Right lobe of liver (tissue), 6 donors: ENCODE measurements at regions not wholly inside any gene's neighbourhood (a gene's known extent, or its start where the extent isn't known, plus 50 kb on each side); places are given as distances from the start of the nearest gene placed in this dataset.

Source experiments
- ATAC-seq, 4 donors: fragments of 200-7000 bp; cut with Tn5 transposase; one replicate each; pipeline ENCODE4 v1.9.1; 2020; ENCODE audit warnings: mild to moderate bottlenecking in 4 of 4, moderate library complexity in 4 of 4
- DNase-seq, 3 donors: peaks; one replicate each; pipeline ENCODE4 v3.0.0-alpha.2; 2020
- H3K27ac ChIP-seq, 3 donors: fragments of 200-600 bp; one replicate each; pipeline ENCODE4 v1.8.0; 2022
- H3K27me3 ChIP-seq, 2 donors: fragments of 200-600 bp; one replicate each; pipeline ENCODE4 v1.8.0; 2022
- H3K36me3 ChIP-seq, 4 donors: fragments of 200-600 bp; sonication (generic) in 1 of 4; one replicate each; pipeline versions ENCODE4 v1.5.1 to v1.8.0; 2017 to 2022; ENCODE audit warnings: control low read depth in 1 of 4
- H3K4me1 ChIP-seq, 4 donors: fragments of 200-600 bp; sonication (generic) in 1 of 4; one replicate each; pipeline versions ENCODE4 v1.5.1 to v1.8.0; 2017 to 2022; ENCODE audit warnings: control low read depth in 1 of 4
- H3K4me3 ChIP-seq, 3 donors: fragments of 200-600 bp; one replicate each; pipeline ENCODE4 v1.8.0; 2022
- H3K9me3 ChIP-seq, 4 donors: fragments of 200-600 bp; sonication (generic) in 1 of 4; one replicate each; pipeline versions ENCODE4 v1.5.1 to v1.8.0; 2017 to 2022; ENCODE audit warnings: control low read depth in 1 of 4
- POLR2A ChIP-seq: fragments of 450-650 bp; IDR thresholded peaks from one replicate; pipeline ENCODE4 v1.6.1; 2017; ENCODE audit warnings: antibody characterized with exemption, mild to moderate bottlenecking
- WGBS: methylation state at CpG from one replicate; pipeline ENCODE4 v1.1.6; 2018; ENCODE audit warnings: low coverage, low lambda C conversion rate; ENCODE audit not compliant: insufficient coverage; ENCODE audit errors: missing lambda C conversion rate; 5-methylcytosine and 5-hydroxymethylcytosine counted together
- intact Hi-C, 2 donors: fragments of 100-400 bp; cut with DNase I; formaldehyde crosslinking; loops; one replicate each; pipeline versions ENCODE4 v1.11.2 to v1.14.1; 2022
- TF ChIP-seq, protein P1 (sequence below), 4 donors: fragments of 200-600 bp in 3 of 4; fragments of 450-650 bp in 1 of 4; IDR thresholded peaks; one replicate each; pipeline versions ENCODE4 v1.5.1 to v1.8.0; 2016 to 2022; ENCODE audit warnings: antibody characterized with exemption in 4 of 4, mild to moderate bottlenecking in 2 of 4
- donor health status: DM: no; HTN: yes; CAD: no.
- donor health status: DM: no; HTN: no; CAD: no.
- donor health status: DM: no; HTN: no; CAD: no.
- donor health status: DM: no; HTN: yes; CAD: no.
- donor health status: DM: no; HTN: yes; CAD: no.

DNA sequence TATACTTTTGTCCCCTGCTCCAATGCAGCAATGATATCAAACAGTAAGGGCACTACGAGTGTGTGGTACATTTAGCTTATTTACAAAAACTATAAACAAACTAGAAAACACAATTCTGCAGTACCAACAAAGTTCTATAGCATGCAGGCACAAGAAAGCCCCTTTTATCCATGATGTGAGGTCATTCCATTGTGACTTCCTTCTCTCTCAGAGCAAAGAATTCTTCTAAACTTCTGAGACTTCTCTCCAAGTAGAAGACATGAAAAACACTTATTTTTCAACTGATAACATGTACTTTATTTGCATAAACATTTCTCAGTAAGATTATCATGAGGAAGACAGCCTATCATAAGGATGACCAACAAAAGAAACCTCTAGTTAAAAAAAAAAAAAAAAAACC is 569.8 kb downstream of the TLE1 start:
- Histone ChIP-seq H3K27ac (no peak overlapping the region), H3K4me3 (no peak overlapping the region), H3K9me3 (no peaks in the 10 kb centered on the region), H3K4me1 (no peaks in the 10 kb centered on the region), H3K36me3 (no peaks in the 10 kb centered on the region), H3K27me3 (no peaks in the 10 kb centered on the region)
- no peak for DNase-seq
- TF ChIP-seq POLR2A = no peak
- TF ChIP-seq, protein P1, sequence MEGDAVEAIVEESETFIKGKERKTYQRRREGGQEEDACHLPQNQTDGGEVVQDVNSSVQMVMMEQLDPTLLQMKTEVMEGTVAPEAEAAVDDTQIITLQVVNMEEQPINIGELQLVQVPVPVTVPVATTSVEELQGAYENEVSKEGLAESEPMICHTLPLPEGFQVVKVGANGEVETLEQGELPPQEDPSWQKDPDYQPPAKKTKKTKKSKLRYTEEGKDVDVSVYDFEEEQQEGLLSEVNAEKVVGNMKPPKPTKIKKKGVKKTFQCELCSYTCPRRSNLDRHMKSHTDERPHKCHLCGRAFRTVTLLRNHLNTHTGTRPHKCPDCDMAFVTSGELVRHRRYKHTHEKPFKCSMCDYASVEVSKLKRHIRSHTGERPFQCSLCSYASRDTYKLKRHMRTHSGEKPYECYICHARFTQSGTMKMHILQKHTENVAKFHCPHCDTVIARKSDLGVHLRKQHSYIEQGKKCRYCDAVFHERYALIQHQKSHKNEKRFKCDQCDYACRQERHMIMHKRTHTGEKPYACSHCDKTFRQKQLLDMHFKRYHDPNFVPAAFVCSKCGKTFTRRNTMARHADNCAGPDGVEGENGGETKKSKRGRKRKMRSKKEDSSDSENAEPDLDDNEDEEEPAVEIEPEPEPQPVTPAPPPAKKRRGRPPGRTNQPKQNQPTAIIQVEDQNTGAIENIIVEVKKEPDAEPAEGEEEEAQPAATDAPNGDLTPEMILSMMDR (IDR thresholded peaks at IDR 0.05) = no peak
- no peak for ATAC-seq
- intact Hi-C loops = no loop called here
- WGBS = 32% methylated on average over 1 of the region's 1 CpG

DNA sequence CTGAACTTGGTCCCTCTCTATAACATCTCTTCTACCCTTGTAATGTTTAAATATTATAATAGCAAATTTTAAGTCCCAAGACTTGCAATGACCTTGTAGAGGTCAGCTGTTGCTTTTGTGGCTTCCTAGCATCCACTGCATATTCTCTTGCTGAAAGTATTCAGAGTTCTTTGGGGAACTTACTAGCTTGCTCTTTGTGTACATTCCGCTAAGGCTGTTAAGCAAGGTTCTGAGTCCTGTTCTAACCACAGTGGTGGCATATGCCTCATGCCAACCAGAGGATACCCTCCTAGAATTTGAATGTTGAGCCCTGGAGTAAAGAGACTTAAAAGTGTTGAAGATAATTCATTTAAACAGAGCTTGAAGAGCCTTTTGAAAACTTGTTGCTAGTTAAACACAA is 570.9 kb downstream of the TLE1 start:
- Histone ChIP-seq H3K27me3 (no peaks in the 10 kb centered on the region), H3K27ac (no peak overlapping the region), H3K36me3 (no peaks in the 10 kb centered on the region), H3K4me1 (no peaks in the 10 kb centered on the region), H3K4me3 (no peak overlapping the region), H3K9me3 (no peaks in the 10 kb centered on the region)
- no peak for ATAC-seq
- no peak for DNase-seq
- TF ChIP-seq, protein P1 (IDR thresholded peaks at IDR 0.05) = no peak
- no peak for TF ChIP-seq POLR2A
- WGBS = 89% methylated on average over 1 of the region's 1 CpG
- intact Hi-C loops = no loop called here

DNA sequence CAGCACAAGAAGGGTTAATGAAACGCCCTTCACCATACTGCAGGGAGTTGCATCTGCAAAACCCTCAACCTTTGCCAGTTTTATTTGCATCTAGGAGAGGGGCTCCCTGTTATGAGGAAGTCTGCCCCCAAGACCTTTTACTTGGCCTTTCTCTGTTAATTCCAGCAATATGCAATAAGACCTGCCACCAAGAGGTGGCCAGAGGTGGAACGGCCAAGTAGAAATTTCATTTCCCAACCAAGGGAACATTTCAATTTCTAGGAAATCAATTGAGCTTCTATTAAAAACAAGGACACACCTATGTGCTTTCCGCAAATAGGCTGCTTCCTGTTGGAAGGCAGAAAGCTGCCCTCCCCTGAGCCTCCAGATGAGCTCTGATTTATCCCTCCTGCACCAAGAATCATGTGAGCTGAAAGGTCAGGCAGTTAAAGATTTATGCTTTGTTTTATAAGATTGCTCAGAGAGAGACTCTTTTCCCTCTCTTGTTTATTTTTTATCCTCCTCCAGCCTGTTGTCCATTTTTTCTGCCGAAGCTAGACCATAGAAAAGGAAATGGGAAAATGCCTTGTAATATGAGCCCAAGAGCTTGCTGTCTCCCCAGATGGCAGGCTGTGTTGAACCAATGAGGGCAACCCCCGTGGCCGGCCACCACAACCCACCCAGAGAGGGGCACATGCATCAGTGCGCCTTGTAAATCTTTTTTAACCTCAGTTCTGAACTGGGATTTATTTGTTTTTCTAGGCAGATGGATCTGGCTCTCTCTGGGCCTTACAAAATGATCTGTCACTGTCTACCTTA is 572.8 kb downstream of the TLE1 start:
- Histone ChIP-seq H3K4me3 (no peak overlapping the region), H3K4me1 (no peaks in the 10 kb centered on the region), H3K27ac (no peak overlapping the region), H3K9me3 (no peaks in the 10 kb centered on the region), H3K27me3 (no peaks in the 10 kb centered on the region), H3K36me3 (no peaks in the 10 kb centered on the region)
- 73% methylated on average over 6 of the region's 7 CpGs for WGBS
- intact Hi-C loops = no loop called here
- ATAC-seq (no peak), DNase-seq (no peak)
- TF ChIP-seq, protein P1 (IDR thresholded peaks at IDR 0.05) = no peak
- TF ChIP-seq POLR2A = no peak

DNA sequence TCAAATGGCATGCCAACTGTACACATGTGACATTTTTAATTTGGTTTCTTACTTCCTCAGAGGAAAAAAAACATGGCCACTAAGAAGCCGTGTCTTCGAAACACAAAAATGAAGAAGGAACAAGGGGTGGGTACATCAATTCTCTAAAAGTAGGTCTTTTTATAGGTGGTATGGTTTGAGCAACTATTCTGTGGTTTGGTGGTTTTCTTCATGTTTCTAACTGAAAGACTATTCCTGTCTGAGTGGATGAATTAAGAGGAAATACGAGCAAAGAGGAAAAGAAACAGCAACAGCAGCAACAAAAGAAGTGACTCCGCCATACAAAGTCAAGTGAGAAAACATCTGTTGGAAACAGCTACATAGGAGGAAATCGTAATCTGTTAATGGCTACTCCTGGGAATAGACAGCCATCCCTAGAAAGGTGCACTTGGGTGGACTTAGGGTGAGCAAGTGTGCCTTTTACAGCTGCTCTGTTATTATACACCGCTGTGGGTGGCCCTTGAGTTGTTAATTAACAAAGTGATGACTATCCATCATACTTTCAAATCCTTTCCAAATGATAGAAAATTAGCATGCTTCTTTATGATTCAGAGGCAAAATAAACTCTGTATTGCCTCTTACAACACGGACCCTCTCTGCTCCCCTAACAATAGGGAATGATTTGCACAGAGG is 575.8 kb downstream of the TLE1 start:
- intact Hi-C loops = no loop called here
- Histone ChIP-seq H3K36me3 (no peaks in the 10 kb centered on the region), H3K4me1 (no peaks in the 10 kb centered on the region), H3K27ac (no peak overlapping the region), H3K4me3 (no peak overlapping the region), H3K27me3 (no peaks in the 10 kb centered on the region), H3K9me3 (no peaks in the 10 kb centered on the region)
- 58% methylated on average over 7 of the region's 7 CpGs for WGBS
- ATAC-seq (no peak), DNase-seq (no peak)
- TF ChIP-seq, protein P1 (IDR thresholded peaks at IDR 0.05) = no peak
- no peak for TF ChIP-seq POLR2A
